CD4-positive, alpha-beta T cell treated with Interleukin-15 for 4 hours (primary cell): ENCODE measurements at regions not wholly inside any gene's neighbourhood (a gene's known extent, or its start where the extent isn't known, plus 50 kb on each side); places are given as distances from the start of the nearest gene placed in this dataset.
"Not testable (repeated sequence)": the region's sequence is repeated elsewhere in the genome, so short reads cannot be mapped to it uniquely, and the experiment has no call there.

Experiments
- DNase-seq: peaks from one replicate; pipeline ENCODE4 v3.0.0-alpha.2; 2020; ENCODE audit warnings: low spot score

DNA sequence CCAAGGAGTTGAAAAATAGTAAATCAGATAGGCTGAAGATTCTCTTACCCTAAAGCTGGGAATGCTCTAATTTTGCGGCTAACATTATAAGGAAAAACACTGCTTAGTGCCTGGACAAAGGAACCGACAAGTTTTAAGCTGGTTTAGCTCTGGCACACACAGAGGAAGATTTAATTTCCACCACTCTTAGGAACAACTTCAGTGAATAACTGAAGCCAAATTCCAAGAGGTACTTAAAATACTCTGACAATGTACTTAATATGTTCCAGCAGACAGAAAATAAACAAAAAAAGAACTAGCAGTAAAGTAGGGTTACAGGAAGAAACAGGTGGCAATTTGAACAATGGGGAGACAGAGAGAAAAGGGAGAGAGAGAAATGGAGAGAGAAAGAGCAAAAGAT lies 340.8 kb upstream of the NDST4 start:
- no peak for DNase-seq

DNA sequence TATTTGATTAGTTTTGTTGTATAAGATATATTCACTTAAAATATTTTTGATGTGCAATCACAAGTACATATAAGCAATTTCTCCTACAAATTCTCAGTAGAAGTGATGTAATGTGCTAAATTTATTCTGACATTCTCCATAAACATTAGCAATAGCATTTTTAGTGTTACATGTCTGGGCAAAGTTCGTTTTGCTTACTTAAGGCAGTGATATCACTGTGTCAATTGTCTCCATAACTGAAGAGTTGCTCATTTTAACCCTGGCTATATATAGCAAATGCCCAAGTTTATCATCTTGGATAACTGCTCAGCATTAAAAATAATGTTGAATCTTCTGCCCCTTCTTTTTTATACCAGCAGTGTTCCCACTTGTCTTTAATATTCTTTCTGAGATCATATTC lies 340.0 kb upstream of the NDST4 start:
- no peak for DNase-seq

- not testable (repeated sequence) for DNase-seq
Observed at GRCh38 chr4:115452229-115452628, 338.8 kb upstream of the NDST4 start.

DNA sequence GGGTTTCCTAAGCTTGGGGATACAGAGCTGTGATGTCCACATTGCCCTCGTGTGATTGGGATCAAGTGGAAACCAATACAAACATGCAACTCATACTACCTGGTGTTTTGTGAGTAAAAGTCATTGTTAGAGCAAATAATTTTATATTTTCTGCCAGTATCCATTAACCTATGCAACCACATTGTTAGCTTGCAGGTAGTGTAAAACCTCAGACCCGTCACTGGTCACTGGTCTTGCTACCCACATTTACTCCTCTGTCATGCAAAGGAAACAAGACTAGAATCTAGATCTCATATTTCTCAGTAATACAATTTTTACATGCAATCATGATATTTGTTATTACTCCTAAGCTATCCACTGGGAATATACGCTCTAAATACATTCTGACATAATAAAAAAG lies 324.3 kb upstream of the NDST4 start:
- DNase-seq = no peak

- DNase-seq = no peak
Observed at GRCh38 chr4:115433491-115433890, 320.1 kb upstream of the NDST4 start.

DNA sequence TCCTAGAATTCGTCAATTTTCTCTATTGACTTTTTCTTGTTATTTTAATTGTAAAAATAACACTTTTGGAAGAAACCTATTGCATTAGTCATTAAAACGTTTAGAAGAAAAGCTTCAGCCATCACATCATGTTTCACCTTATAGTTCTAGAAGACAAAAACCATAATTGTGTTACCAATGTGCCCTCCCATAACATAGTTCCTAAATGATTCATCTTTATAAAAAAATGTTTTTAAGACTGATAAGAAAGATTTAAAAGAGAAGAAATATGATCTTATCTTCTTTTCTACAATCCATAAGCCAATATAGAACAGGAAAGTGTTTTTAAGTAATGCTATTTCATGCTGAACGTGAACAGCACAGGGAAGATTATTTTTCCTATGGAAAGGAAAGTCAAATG lies 316.6 kb upstream of the NDST4 start:
- no peak for DNase-seq

- no peak for DNase-seq
Observed at GRCh38 chr4:115428455-115428854, 315.0 kb upstream of the NDST4 start.

- DNase-seq = no peak
Observed at GRCh38 chr4:115424852-115425251, 311.4 kb upstream of the NDST4 start.

GRCh38 chr4:115418635-115419396 lies 305.4 kb upstream of the NDST4 start:
- DNase-seq = no peak

DNA sequence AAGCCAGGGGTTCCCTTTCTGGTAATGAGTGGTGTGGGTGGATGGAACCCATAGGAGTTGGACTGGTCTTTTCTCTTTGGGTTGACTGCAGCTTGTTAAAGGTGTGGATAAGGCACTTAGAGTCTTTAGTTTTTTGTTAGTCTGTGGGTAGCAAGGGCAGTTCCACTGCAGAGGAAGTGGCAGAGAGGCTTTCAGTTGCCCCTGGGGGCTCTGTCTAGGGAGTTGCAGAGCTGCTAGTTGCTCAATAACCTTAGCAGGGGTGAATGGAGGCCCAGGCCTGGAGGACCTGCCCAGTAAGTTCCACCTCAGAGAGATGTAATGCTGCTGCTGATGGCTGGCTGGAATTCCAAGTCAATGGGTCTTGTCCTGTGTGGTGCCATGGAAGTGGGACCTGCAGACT lies 282.6 kb upstream of the NDST4 start:
- DNase-seq = no peak

DNA sequence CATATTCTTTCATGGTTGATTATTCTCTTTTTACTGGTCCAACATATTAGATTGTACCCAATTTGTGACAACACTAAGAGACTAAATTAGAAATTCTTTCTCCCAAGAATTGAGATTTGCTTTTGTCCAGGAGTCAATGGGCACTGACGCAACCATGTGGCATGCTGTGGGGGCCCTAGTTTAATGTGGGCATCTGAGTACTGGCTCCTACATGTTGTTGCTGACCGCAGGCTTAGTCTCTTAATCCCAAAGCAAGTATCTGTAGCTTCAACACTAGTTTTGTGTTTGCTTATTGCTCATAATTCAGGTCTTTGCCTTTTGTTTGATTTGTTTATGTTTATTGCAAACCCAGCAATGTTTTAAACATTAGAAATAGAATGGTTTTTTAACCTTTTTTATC lies 263.4 kb upstream of the NDST4 start:
- DNase-seq = no peak

GRCh38 chr4:115374621-115375020 lies 261.2 kb upstream of the NDST4 start:
- no peak for DNase-seq

GRCh38 chr4:115370490-115370889 lies 257.1 kb upstream of the NDST4 start:
- no peak for DNase-seq

GRCh38 chr4:115370012-115370411 lies 256.6 kb upstream of the NDST4 start:
- DNase-seq = no peak

DNA sequence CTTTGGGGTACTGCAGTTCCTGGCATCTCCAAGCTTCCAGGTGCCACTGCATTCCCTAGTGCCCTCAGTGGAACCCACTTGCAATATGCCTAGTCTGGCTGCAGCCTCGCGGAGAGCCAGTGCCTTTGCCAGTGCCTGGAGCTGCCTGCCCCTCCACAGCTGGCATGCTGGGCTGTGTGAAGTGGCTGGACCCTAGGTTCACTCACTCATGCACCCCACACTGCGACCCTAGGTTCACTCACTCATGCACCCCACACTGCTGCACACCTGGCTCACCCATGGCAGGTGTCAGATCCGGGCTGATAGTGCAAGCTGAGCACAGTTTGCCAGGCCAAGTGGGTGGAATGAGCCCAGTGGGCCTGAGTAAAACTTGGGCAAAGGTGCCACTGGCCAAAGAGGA lies 253.0 kb upstream of the NDST4 start:
- DNase-seq = no peak

DNA sequence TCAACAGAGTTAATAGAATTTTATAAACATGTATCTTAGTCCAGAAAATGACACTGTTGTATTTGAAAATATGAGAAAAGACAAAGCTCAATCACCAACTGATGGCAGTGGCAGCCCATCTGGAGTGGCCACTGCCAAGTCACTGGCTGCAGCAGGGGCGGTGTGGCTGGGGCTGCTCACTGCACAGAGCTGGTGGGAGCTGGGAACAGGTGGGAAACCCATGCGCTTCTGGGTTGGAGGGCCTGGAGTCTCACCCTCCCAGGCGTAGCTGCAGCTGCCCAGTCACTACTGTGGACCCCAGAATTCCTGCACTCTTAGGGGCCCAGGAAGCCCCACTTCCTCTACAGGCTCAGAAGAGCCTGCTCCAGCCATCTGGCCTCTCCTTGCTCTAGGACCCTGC lies 251.8 kb upstream of the NDST4 start:
- no peak for DNase-seq

DNA sequence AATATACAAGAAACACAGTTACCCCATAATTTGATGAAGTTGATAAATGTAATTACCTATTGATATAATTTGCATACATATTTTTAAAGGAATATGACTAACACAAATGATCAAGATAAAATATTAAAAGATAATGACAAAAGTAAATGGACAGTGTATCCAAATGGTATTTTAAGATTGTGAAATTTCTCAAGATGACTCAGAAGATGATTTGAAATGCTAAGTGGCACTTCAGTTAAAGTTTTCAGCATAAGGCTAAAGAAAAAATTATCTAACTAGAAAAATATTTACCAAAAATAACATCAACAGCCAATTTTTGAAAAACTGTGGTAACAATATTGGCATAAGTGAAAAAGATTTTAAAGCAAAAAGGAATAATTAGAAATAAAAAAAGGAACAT lies 248.4 kb upstream of the NDST4 start:
- DNase-seq = no peak

GRCh38 chr4:115360431-115360830 lies 247.0 kb upstream of the NDST4 start:
- DNase-seq = no peak

GRCh38 chr4:115357776-115358175 lies 244.4 kb upstream of the NDST4 start:
- DNase-seq = no peak

DNA sequence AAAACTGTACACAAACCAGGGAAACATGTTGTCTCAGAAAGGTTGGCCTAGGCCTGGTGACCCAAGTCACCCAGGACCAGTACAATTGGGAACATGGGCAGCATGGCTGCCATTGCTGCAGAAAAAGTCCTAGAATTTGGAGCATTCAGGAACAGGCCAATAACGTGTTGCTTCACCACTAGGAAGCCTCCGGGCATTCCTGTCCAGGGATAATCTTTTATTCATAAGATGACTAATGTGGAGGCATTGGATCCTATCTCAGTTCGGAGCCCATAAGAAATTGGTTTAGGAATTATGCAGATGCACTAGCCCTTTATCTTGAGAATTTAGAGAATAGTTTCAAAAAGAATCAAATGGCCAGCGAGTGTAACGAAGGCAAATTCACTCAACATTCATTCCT lies 242.8 kb upstream of the NDST4 start:
- DNase-seq = no peak

DNA sequence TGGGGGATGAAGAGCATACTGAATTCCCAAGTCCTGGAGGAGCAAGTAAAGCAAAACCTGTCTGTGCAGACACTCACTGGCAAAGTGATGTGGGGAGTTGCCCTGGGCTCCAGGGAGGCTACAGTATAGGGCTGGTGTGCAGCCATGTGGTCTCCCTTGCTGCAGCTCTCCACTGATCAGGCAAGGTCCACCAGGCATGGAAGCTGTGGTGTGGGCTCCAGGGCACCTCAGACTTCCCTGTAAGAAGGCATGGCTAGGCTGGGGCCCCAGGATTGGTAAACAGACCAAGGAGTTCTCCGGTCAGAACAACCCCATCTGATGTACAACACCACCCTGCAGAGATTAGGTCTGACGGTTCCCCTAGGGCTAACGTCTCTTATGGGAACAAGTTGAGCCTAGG lies 241.9 kb upstream of the NDST4 start:
- DNase-seq = no peak

- DNase-seq = no peak
Observed at GRCh38 chr4:115353370-115353769, 239.9 kb upstream of the NDST4 start.

DNA sequence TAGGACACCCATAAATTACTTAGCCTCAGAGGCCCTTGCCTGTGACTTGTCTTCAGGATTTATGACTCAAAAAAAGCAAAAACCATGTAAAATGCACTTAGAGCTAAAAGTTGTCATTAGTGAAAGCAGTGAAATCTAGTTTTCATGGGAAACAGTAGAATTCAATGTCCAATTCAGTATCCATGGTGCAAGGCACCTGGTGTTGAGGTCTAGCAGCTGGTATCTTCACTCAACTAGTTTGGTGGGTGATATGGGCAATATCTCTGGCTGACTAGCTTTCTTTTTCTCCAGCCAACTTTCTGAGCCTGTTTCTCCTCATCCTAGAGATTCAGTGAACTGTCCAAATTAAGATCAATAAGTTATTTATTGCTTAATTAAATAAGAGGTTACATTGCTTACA lies 229.8 kb upstream of the NDST4 start:
- DNase-seq = no peak

- DNase-seq = no peak
Observed at GRCh38 chr4:115334736-115335411, 221.5 kb upstream of the NDST4 start.
